A549 (cell line): ENCODE measurements at regions not wholly inside any gene's neighbourhood (a gene's known extent, or its start where the extent isn't known, plus 50 kb on each side); places are given as distances from the start of the nearest gene placed in this dataset.

Experiments used
- ATAC-seq, 2 experiments: fragments of 200-7000 bp in 1 of 2; fragments of >200 bp in 1 of 2; cut with Nextera tagmentation in 1 of 2; cut with Tn5 transposase in 1 of 2; 3 replicates each; pipeline versions ENCODE4 v1.8.0 to v1.9.1; 2018 to 2020; ENCODE audit warnings: mild to moderate bottlenecking in 1 of 2, moderate library complexity in 1 of 2
- CTCF ChIA-PET: fragments of 300-600 bp; sonication (Branson Sonifier 250); formaldehyde crosslinking; extraction: SDS; loops from one replicate; lab custom pipeline; 2021; ENCODE audit warnings: antibody characterized with exemption, inconsistent platforms; lab: Yijun Ruan, JAX
- POLR2A ChIA-PET: fragments of 350-600 bp; formaldehyde crosslinking; extraction: SDS; loops from one replicate; lab custom pipeline; 2021; ENCODE audit warnings: antibody characterized with exemption, inconsistent platforms; lab: Yijun Ruan, JAX
- DNase-seq, 2 experiments: peaks; one replicate each; pipeline versions ENCODE4 v3.0.0 to v3.0.0-alpha.2; 2011 to 2016; ENCODE audit warnings: low read depth in 1 of 2, low spot score in 1 of 2
- FAIRE-seq: peaks from 2 replicates; lab custom pipeline; 2011; peaks lifted over from hg19 to GRCh38; lab: Jason Lieb, UNC
- H3K27ac ChIP-seq, 2 experiments: fragments of >200 bp; sonication (Bioruptor Twin); formaldehyde crosslinking; 3 replicates each; pipeline ENCODE4 v1.5.1; 2016 to 2017
- H3K4me1 ChIP-seq: fragments of >200 bp; sonication (Bioruptor Twin); formaldehyde crosslinking; 3 replicates; pipeline ENCODE4 v1.6.1; 2016
- H3K4me2 ChIP-seq: fragments of >200 bp; sonication (Bioruptor Twin); formaldehyde crosslinking; 3 replicates; pipeline ENCODE4 v1.6.1; 2016
- H3K4me3 ChIP-seq: fragments of >200 bp; sonication (Bioruptor Twin); formaldehyde crosslinking; 3 replicates; pipeline ENCODE4 v1.5.1; 2016
- H3K9me3 ChIP-seq: fragments of >200 bp; sonication (Bioruptor Twin); formaldehyde crosslinking; 3 replicates; pipeline ENCODE4 v1.6.1; 2016
- ATOH8 ChIP-seq: fragments of 250-450 bp; sonication (Bioruptor Pico); IDR thresholded peaks from 2 replicates; pipeline ENCODE4 v1.5.0; 2020; ENCODE audit warnings: low read depth, mild to moderate bottlenecking, moderate library complexity
- BCL3 ChIP-seq: fragments of >200 bp; sonication (Bioruptor Twin); formaldehyde crosslinking; IDR thresholded peaks from 3 replicates; pipeline ENCODE4 v1.6.1; 2016
- CBX2 ChIP-seq: fragments of 200-600 bp; sonication (generic); IDR thresholded peaks from 2 replicates; pipeline ENCODE4 v1.6.1; 2016; ENCODE audit warnings: low read depth, mild to moderate bottlenecking, borderline replicate concordance
- CHD2 ChIP-seq: fragments of 150-350 bp; IDR thresholded peaks from 2 replicates; pipeline ENCODE4 v1.6.1; 2014; ENCODE audit warnings: low read length; ENCODE audit not compliant: partially characterized antibody
- CTCF ChIP-seq: fragments of >200 bp; sonication (Bioruptor Twin); formaldehyde crosslinking; IDR thresholded peaks from 3 replicates; pipeline ENCODE4 v1.5.1; 2016
- E2F6 ChIP-seq: IDR thresholded peaks from 2 replicates; pipeline ENCODE4 v1.6.1; 2012; ENCODE audit warnings: low read depth, borderline replicate concordance
- EHMT2 ChIP-seq: fragments of 200-600 bp; sonication (generic); IDR thresholded peaks from 2 replicates; pipeline ENCODE4 v1.6.1; 2016; ENCODE audit warnings: antibody characterized with exemption, low read depth, mild to moderate bottlenecking, moderate library complexity
- ELK1 ChIP-seq: fragments of 150-350 bp; IDR thresholded peaks from 2 replicates; pipeline ENCODE4 v1.6.1; 2014; ENCODE audit warnings: low read depth, mild to moderate bottlenecking, low read length
- FOSL2 ChIP-seq, 2 experiments: fragments of 450-650 bp in 1 of 2; fragments of >200 bp in 1 of 2; sonication (Bioruptor Twin) in 1 of 2; formaldehyde crosslinking; IDR thresholded peaks; 2 replicates each; pipeline versions ENCODE4 v1.5.0 to v1.6.1; 2016 to 2020; ENCODE audit warnings: mild to moderate bottlenecking in 1 of 2, moderate library complexity in 1 of 2
- GATA3 ChIP-seq: IDR thresholded peaks from 2 replicates; pipeline ENCODE4 v1.6.1; 2012; ENCODE audit warnings: borderline replicate concordance
- HMGXB4 ChIP-seq: fragments of 250-450 bp; sonication (Bioruptor Pico); IDR thresholded peaks from 2 replicates; pipeline ENCODE4 v1.5.0; 2021; ENCODE audit warnings: mild to moderate bottlenecking, moderate library complexity, borderline replicate concordance
- HOXB5 ChIP-seq: fragments of 250-450 bp; sonication (Bioruptor Pico); IDR thresholded peaks from 2 replicates; pipeline ENCODE4 v1.5.0; 2020; ENCODE audit warnings: mild to moderate bottlenecking, moderate library complexity
- KDM1A ChIP-seq: fragments of 200-600 bp; sonication (generic); IDR thresholded peaks from 2 replicates; pipeline ENCODE4 v1.6.1; 2016; ENCODE audit warnings: low read depth, mild to moderate bottlenecking
- KDM5A ChIP-seq: fragments of 200-600 bp; sonication (generic); IDR thresholded peaks from 2 replicates; pipeline ENCODE4 v1.6.1; 2016; ENCODE audit warnings: antibody characterized with exemption, mild to moderate bottlenecking
- MAX ChIP-seq: IDR thresholded peaks from 2 replicates; pipeline ENCODE4 v1.6.1; 2012
- MAZ ChIP-seq: fragments of 150-350 bp; IDR thresholded peaks from 2 replicates; pipeline ENCODE4 v1.6.1; 2014; ENCODE audit warnings: antibody characterized with exemption, low read depth, low read length, borderline replicate concordance
- MYC ChIP-seq: IDR thresholded peaks from 2 replicates; pipeline ENCODE4 v1.6.1; 2012; ENCODE audit warnings: mild to moderate bottlenecking, inconsistent platforms, low read length, improper control_type of control experiment, borderline replicate concordance
- RNF2 ChIP-seq: fragments of 200-600 bp; sonication (generic); IDR thresholded peaks from 2 replicates; pipeline ENCODE4 v1.6.1; 2016; ENCODE audit warnings: low read depth, mild to moderate bottlenecking, antibody characterized with exemption, moderate library complexity, borderline replicate concordance
- SMC3 ChIP-seq: fragments of >200 bp; sonication (Bioruptor Twin); formaldehyde crosslinking; IDR thresholded peaks from 3 replicates; pipeline ENCODE4 v1.6.1; 2018; ENCODE audit warnings: inconsistent platforms
- WGBS: methylation state at CpG from one replicate; pipeline ENCODE4 v1.1.6; 2017; ENCODE audit errors: missing lambda C conversion rate; 5-methylcytosine and 5-hydroxymethylcytosine counted together

GRCh38 chr6:8574749-8575468 is 139.6 kb upstream of the SLC35B3 start:
- CTCF ChIA-PET: no interaction called here

More at GRCh38 chr6:8574749-8575468, 139.6 kb upstream of the SLC35B3 start:
- FAIRE-seq (no peak), DNase-seq (no peak), ATAC-seq (no peak)
- no peak overlapping the region for H3K4me2 ChIP-seq
- H3K4me1 ChIP-seq: no peaks in the 10 kb centered on the region
- H3K9me3 ChIP-seq: no peaks in the 10 kb centered on the region
- TF ChIP-seq MAX: no peak
- no peak for TF ChIP-seq E2F6
- TF ChIP-seq HOXB5: no peak
- TF ChIP-seq CBX2: no peak
- TF ChIP-seq CHD2: no peak
- no peak for TF ChIP-seq FOSL2 (IDR thresholded peaks at IDR 0.05)
- TF ChIP-seq FOSL2 (CRISPR knock-in tag; IDR thresholded peaks at IDR 0.05): no peak
- TF ChIP-seq MYC: no peak
- no peak for TF ChIP-seq ATOH8 (CRISPR knock-in tag)
- TF ChIP-seq SMC3: no peak
- TF ChIP-seq ELK1: no peak
- no peak for TF ChIP-seq EHMT2
- no peak for TF ChIP-seq GATA3
- TF ChIP-seq MAZ: no peak
- no peak for TF ChIP-seq RNF2
- TF ChIP-seq HMGXB4 (CRISPR knock-in tag): no peak
- no peak for TF ChIP-seq CTCF
- TF ChIP-seq KDM5A: no peak
- TF ChIP-seq BCL3: no peak
- TF ChIP-seq KDM1A: no peak
- H3K4me3 ChIP-seq: no peak overlapping the region
- WGBS: 45% methylated on average over 6 of the region's 6 CpGs
- POLR2A ChIA-PET: no interaction called here
- H3K27ac ChIP-seq: no peak overlapping the region
